Fibroblast of mammary gland (primary cell): ENCODE measurements at regions not wholly inside any gene's neighbourhood (a gene's known extent, or its start where the extent isn't known, plus 50 kb on each side); places are given as distances from the start of the nearest gene placed in this dataset.

Experiments
- DNase-seq: peaks from one replicate; pipeline ENCODE4 v3.0.0-alpha.2; 2010; ENCODE audit warnings: low read depth
- H3K4me3 ChIP-seq: 2 replicates; pipeline ENCODE4 v1.5.1; 2011; ENCODE audit warnings: low read depth, mild to moderate bottlenecking, low read length, moderate library complexity; ENCODE audit not compliant: control insufficient read depth
- TF ChIP-seq, protein P1 (sequence below): conservative IDR thresholded peaks from 2 replicates; pipeline ENCODE4 v1.5.1; 2011; ENCODE audit warnings: low read depth, low read length, inconsistent platforms; ENCODE audit not compliant: control insufficient read depth, insufficient read depth

DNA sequence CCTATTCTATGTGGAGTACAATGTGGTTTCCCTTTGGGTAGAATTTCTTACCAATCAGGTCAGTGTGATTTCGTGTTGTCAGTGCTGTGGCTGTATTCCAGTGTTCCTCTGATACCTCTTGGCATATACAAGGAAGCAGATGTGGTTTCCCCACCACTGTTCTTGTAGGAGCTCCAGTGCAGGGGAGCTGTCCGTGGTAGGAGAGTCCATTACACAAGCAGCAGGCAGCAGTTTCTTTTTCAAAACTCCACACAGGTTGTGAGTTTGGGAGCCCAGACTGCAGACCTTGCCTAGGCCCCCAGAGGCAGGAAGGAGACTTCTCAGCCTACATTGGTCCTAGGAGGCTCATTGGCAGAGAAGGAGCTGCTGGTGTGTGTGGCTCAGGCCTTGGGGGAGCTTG lies 452.8 kb downstream of the AACS start:
- H3K4me3 ChIP-seq, result no peak overlapping the region
- DNase-seq, result no peak
- TF ChIP-seq, protein P1, sequence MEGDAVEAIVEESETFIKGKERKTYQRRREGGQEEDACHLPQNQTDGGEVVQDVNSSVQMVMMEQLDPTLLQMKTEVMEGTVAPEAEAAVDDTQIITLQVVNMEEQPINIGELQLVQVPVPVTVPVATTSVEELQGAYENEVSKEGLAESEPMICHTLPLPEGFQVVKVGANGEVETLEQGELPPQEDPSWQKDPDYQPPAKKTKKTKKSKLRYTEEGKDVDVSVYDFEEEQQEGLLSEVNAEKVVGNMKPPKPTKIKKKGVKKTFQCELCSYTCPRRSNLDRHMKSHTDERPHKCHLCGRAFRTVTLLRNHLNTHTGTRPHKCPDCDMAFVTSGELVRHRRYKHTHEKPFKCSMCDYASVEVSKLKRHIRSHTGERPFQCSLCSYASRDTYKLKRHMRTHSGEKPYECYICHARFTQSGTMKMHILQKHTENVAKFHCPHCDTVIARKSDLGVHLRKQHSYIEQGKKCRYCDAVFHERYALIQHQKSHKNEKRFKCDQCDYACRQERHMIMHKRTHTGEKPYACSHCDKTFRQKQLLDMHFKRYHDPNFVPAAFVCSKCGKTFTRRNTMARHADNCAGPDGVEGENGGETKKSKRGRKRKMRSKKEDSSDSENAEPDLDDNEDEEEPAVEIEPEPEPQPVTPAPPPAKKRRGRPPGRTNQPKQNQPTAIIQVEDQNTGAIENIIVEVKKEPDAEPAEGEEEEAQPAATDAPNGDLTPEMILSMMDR, result no peak

DNA sequence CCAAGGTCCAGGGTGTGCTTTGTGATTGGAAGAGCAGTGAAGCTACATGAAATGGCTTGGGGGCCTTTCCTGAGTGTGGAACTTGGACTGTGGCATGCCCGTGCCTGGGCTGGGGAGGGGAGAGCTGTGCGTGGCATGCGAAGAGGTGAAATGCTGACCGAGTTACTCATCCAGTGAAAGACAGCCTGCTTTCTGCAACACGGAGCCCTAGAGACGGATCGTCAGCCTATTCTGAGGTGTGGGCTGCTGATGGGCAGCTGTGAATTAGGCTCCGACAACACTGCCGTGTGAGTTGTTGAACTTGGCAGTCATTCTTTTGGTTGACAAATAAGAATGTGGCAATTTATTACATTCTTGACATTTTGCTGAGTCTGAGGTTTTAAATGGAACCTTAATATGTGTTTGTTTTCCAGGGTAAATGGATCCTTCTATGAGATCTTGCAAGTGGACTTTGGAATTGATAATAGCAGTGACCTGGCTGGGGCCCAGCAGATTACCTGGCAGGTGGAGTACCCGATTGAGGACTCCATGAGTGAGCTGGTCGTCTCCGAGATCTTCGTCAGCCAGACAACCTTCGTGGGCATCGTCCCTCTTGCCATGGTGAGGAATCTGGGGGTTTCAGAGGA lies 453.9 kb downstream of the AACS start:
- no peak overlapping the region for H3K4me3 ChIP-seq
- TF ChIP-seq, protein P1, result no peak
- no peak for DNase-seq

DNA sequence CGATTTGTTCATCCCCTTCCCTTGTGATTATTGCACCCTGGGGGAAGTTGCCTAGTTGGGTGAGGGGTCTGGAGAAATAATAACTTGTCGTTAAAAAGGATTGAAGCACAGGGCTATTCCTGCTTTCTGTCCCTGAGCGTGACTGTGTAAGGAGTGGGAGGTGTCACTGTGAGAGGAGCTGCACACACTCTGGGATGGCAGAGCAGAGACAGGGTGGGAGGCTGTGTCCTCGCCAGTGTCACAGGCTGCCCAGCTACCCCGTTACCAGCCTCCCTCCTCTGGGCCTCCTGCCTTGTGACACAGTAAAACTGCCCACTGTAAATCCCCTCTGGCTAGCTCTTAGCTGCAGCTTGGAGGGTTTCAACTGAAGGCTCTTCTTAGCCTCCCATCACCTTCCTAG lies 460.6 kb downstream of the AACS start:
- TF ChIP-seq, protein P1, result no peak
- no peak overlapping the region for H3K4me3 ChIP-seq
- DNase-seq, result no peak

DNA sequence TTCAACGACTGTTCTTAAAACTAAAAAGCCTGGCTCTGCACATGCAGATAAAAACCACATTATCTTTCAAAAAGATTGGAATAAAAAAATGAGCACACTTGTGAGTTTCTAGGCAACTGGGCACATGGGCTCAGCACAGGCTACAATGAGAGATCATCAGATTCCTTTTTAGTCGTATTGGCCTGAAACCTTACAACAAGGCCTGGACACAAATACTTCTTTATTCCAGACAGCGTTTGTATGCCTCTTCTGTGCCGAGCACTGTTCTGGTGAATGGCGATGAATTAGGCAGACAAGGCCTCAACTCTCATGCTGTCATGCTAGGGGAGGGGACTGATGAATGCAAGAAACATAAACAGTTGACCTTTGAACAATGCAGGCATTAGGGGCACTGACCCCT lies 463.0 kb downstream of the AACS start:
- TF ChIP-seq, protein P1, result no peak
- DNase-seq, result no peak
- H3K4me3 ChIP-seq, result no peak overlapping the region

DNA sequence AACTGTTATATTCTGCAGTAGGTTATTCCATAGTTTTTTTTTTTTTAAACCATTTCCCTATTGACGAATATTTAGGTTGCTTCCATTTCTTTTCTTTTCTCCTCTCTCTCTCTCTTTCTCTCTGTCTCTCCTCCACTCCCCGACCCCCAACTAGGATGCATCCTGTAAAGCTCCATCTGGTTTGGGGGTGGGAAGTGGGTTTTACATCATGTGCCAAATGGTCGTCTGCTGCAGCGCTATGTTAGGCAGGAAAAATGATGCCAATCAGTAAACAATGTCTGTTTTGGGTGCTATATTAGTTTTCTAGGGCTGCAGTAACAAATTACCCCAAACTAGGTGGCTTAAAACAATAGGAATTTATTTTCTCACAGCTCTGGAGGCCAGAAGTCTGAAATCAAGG lies 465.0 kb downstream of the AACS start:
- H3K4me3 ChIP-seq, result no peak overlapping the region
- TF ChIP-seq, protein P1, result no peak
- no peak for DNase-seq

DNA sequence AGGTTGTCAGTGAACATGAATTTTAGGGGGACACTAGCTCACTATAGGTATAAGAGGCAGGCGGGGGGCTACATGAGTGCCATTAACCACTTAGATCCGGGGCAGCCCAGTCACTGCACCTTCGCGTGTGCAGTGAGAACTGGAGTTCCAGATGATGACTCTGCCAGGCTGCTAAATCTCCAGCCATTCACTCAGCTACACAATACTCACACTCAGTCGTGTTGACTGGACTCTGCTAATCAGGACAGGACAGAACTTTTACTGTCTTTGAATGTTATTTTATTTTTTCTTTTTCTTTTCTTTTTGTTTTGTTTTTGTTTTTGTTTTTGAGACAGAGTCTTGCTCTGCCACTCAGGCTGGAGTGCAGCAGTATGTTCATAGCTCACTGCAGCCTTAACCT lies 465.6 kb downstream of the AACS start:
- no peak overlapping the region for H3K4me3 ChIP-seq
- no peak for DNase-seq
- TF ChIP-seq, protein P1, result no peak

DNA sequence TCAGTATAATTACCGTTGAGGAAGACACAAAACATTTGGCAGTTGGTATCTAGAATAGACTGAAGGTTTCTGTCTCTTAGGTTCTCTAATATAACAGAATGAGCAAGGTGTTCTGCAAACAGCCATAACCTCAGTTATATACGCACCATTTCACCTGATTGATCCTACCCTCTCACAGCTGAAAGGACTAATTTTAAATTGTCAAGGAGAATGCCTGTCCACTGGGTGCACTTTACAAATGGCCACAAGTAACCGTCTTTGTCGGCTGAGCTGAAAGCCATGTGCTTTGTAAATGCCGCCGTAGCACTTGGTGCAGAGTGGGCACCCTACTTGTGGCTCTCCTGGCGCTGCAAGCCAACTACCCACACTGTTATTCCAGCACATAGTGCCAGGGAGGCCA lies 466.3 kb downstream of the AACS start:
- no peak overlapping the region for H3K4me3 ChIP-seq
- no peak for DNase-seq
- TF ChIP-seq, protein P1, result no peak
